Endodermal cell (in vitro differentiated cells): ENCODE measurements at regions not wholly inside any gene's neighbourhood (a gene's known extent, or its start where the extent isn't known, plus 50 kb on each side); places are given as distances from the start of the nearest gene placed in this dataset.
"Not testable (repeated sequence)": the region's sequence is repeated elsewhere in the genome, so short reads cannot be mapped to it uniquely, and the experiment has no call there.

Source experiments
- DNase-seq: peaks from one replicate; pipeline ENCODE4 v3.0.0-alpha.2; 2017
- H3K27ac ChIP-seq: 2 replicates; pipeline ENCODE4 v1.5.1; 2013; ENCODE audit warnings: mild to moderate bottlenecking, low read depth, low read length, moderate library complexity
- H3K27me3 ChIP-seq: 2 replicates; pipeline ENCODE4 v1.6.1; 2013; ENCODE audit warnings: mild to moderate bottlenecking, low read length, moderate library complexity; ENCODE audit not compliant: insufficient read depth, control insufficient read depth, poor library complexity, severe bottlenecking
- H3K36me3 ChIP-seq: 2 replicates; pipeline ENCODE4 v1.7.0; 2013; ENCODE audit warnings: mild to moderate bottlenecking, low read length, moderate library complexity; ENCODE audit not compliant: control insufficient read depth, insufficient read depth
- H3K4me1 ChIP-seq: one replicate; pipeline ENCODE4 v1.7.0; 2013; ENCODE audit warnings: low read length; ENCODE audit not compliant: control insufficient read depth, insufficient read depth
- H3K4me3 ChIP-seq: 2 replicates; pipeline ENCODE4 v1.5.1; 2013; ENCODE audit warnings: mild to moderate bottlenecking, low read length, moderate library complexity
- H3K9ac ChIP-seq: 2 replicates; pipeline ENCODE4 v1.6.1; 2013; ENCODE audit warnings: mild to moderate bottlenecking, low read length, moderate library complexity; ENCODE audit not compliant: poor library complexity, severe bottlenecking; ENCODE audit errors: extremely low read depth
- H3K9me3 ChIP-seq: 2 replicates; pipeline ENCODE4 v1.6.1; 2013; ENCODE audit warnings: mild to moderate bottlenecking, low read length, moderate library complexity; ENCODE audit not compliant: control insufficient read depth
- H3K27ac Mint-ChIP-seq: 2 replicates; pipeline ENCODE4 v1.8.0; 2020; ENCODE audit warnings: mixed read lengths
- H3K27me3 Mint-ChIP-seq: 2 replicates; pipeline ENCODE4 v1.8.0; 2021; ENCODE audit warnings: mild to moderate bottlenecking, mixed read lengths; ENCODE audit not compliant: insufficient read depth
- H3K36me3 Mint-ChIP-seq: 2 replicates; pipeline ENCODE4 v1.8.0; 2020; ENCODE audit warnings: low read depth, mixed read lengths
- H3K4me1 Mint-ChIP-seq: 2 replicates; pipeline ENCODE4 v1.8.0; 2020; ENCODE audit warnings: mixed read lengths
- H3K4me3 Mint-ChIP-seq: 2 replicates; pipeline ENCODE4 v1.8.0; 2020; ENCODE audit warnings: mild to moderate bottlenecking, moderate library complexity, mixed read lengths
- H3K9me3 Mint-ChIP-seq: 2 replicates; pipeline ENCODE4 v1.8.0; 2020; ENCODE audit warnings: mild to moderate bottlenecking, mixed read lengths
- WGBS, 2 experiments: methylation state at CpG; one replicate each; pipeline versions ENCODE4 v1.1.5 to v1.1.7; 2013; ENCODE audit warnings: missing lambda C conversion rate in 2 of 2, mixed read lengths in 1 of 2; ENCODE audit not compliant: insufficient coverage in 1 of 2, insufficient read length in 1 of 2; 5-methylcytosine and 5-hydroxymethylcytosine counted together
- TF ChIP-seq, protein P1 (sequence below): fragments of 200-600 bp; sonication (generic); conservative IDR thresholded peaks from 2 replicates; pipeline ENCODE4 v1.5.0; 2021; ENCODE audit warnings: antibody characterized with exemption, mild to moderate bottlenecking

DNA sequence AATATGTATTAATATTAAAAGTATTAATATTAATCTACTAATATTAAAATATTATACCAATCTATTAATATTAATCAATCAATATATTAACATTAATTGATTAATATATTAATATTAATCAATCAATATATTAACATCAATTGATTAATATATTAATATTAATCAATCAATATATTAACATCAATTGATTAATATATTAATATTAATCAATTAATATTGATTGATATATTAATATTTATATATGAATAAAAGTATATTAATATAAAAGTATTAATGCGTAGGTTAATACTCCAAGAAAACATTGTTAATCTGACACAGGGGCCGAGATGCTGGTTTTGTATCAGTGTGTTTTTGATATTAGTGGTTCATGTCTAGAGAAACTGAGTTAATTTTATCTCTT is 1430.1 kb upstream of the SEL1L start:
- Mint-ChIP-seq H3K4me1 (no peaks in the 10 kb centered on the region), H3K9me3 (no peaks in the 10 kb centered on the region), H3K27ac (no peak overlapping the region), H3K36me3 (no peaks in the 10 kb centered on the region), H3K4me3 (no peak overlapping the region), H3K27me3 (no peaks in the 10 kb centered on the region)
- Histone ChIP-seq H3K36me3 (no peaks in the 10 kb centered on the region), H3K9ac (no peak overlapping the region), H3K4me1 (no peaks in the 10 kb centered on the region), H3K4me3 (no peak overlapping the region), H3K27me3 (no peaks in the 10 kb centered on the region), H3K27ac (no peak overlapping the region), H3K9me3 (no peaks in the 10 kb centered on the region)
- WGBS, 2 experiments, result 88% methylated on average over 1 of the region's 2 CpGs; no CpG with 5 or more reads in 1 of the 2 experiments
- TF ChIP-seq, protein P1, sequence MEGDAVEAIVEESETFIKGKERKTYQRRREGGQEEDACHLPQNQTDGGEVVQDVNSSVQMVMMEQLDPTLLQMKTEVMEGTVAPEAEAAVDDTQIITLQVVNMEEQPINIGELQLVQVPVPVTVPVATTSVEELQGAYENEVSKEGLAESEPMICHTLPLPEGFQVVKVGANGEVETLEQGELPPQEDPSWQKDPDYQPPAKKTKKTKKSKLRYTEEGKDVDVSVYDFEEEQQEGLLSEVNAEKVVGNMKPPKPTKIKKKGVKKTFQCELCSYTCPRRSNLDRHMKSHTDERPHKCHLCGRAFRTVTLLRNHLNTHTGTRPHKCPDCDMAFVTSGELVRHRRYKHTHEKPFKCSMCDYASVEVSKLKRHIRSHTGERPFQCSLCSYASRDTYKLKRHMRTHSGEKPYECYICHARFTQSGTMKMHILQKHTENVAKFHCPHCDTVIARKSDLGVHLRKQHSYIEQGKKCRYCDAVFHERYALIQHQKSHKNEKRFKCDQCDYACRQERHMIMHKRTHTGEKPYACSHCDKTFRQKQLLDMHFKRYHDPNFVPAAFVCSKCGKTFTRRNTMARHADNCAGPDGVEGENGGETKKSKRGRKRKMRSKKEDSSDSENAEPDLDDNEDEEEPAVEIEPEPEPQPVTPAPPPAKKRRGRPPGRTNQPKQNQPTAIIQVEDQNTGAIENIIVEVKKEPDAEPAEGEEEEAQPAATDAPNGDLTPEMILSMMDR, result no peak
- DNase-seq, result no peak

DNA sequence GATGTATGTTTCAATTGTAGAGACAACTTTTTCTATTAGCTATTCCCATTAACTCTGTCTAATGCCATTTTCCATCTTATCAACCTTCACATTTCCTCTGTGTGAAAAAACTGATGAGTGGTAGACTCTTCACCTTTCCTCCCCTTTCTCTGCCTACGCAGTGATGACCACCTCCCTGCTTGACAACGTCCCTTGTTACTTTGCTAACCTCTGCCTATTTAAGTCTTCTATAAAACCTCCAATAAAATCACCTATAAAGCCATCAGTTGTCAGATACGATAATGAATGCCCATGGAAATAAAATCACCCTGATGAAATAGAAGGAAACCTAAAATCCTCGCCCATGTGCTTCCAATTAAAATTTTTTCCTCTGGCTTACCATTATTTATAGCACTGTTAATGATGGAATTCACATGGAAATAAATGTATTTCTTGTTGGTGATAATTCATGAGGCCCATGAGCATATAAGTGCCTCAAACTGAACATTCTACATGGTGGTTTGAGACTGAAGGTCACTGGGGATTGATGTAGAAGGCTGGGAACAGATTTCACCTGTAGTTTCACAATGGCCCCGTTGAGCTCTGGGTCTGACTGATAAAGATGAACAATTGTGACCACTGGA is 1454.0 kb upstream of the SEL1L start:
- H3K4me1 Mint-ChIP-seq, result no peaks in the 10 kb centered on the region
- no peaks in the 10 kb centered on the region for H3K36me3 Mint-ChIP-seq
- Histone ChIP-seq H3K4me1 (no peaks in the 10 kb centered on the region), H3K9ac (no peak overlapping the region), H3K36me3 (no peaks in the 10 kb centered on the region), H3K4me3 (no peak overlapping the region), H3K9me3 (no peaks in the 10 kb centered on the region), H3K27ac (no peak overlapping the region), H3K27me3 (no peaks in the 10 kb centered on the region)
- H3K27me3 Mint-ChIP-seq, result no peaks in the 10 kb centered on the region
- H3K27ac Mint-ChIP-seq, result no peak overlapping the region
- no peak overlapping the region for H3K4me3 Mint-ChIP-seq
- no peaks in the 10 kb centered on the region for H3K9me3 Mint-ChIP-seq
- TF ChIP-seq, protein P1, result no peak
- 87 to 90% methylated on average over 3 to 5 of the region's 5 CpGs for WGBS, 2 experiments
- DNase-seq, result no peak

DNA sequence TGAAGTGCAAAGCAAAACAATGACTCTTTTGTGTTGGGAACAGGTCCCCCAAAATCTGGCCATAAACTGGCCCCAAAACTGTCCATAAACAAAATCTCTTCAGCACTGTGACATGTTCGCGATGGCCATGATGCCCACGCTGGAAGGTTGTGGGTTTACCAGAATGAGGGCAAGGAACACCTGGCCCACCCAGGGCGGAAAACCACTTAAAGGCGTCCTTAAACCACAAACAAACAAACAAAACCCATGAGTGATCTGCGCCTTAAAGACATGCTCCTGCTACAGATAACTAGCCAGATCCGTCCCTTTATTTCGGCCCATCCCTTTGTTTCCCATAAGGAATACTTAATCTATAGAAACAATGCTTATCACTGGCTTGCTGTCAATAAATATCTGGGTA is 1460.9 kb upstream of the SEL1L start:
- 94% methylated on average over 8 of the region's 8 CpGs; no CpG with 5 or more reads in 1 of the 2 experiments for WGBS, 2 experiments
- not testable (repeated sequence) for H3K9ac ChIP-seq, H3K4me3 Mint-ChIP-seq, H3K36me3 Mint-ChIP-seq, H3K27me3 ChIP-seq, H3K9me3 Mint-ChIP-seq, H3K36me3 ChIP-seq, DNase-seq, H3K27ac Mint-ChIP-seq, H3K27ac ChIP-seq, H3K4me3 ChIP-seq, H3K4me1 ChIP-seq, H3K9me3 ChIP-seq, H3K27me3 Mint-ChIP-seq
- peaks cover 12% of the 10 kb centered on the region for H3K4me1 Mint-ChIP-seq

DNA sequence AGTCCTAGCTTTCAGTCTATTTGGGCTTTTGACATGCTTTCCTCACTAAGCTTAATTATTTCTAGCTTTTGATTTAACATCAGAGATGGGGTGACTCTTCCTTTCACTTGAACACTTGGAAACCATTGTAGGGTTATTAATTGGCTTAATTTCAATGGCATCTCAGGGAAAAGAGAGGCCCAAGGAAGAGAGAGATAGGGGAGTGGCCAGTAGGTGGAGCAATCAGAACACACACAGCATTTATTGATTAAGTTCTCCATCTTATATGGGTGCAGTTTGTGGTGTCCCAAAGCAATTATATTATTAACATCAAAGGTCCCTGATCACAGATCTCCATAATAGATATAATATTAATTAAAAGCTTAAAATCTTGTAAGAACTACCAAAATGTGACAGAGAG is 1466.1 kb upstream of the SEL1L start:
- TF ChIP-seq, protein P1, result peak; percentile 79
- Mint-ChIP-seq H3K27ac (no peak overlapping the region), H3K9me3 (no peaks in the 10 kb centered on the region), H3K27me3 (no peaks in the 10 kb centered on the region), H3K4me1 (peaks cover 15% of the 10 kb centered on the region), H3K4me3 (no peak overlapping the region), H3K36me3 (no peaks in the 10 kb centered on the region)
- Histone ChIP-seq H3K36me3 (no peaks in the 10 kb centered on the region), H3K27me3 (no peaks in the 10 kb centered on the region), H3K4me1 (no peaks in the 10 kb centered on the region), H3K9me3 (no peaks in the 10 kb centered on the region), H3K27ac (no peak overlapping the region), H3K9ac (no peak overlapping the region), H3K4me3 (no peak overlapping the region)
- DNase-seq, result peak; percentile 58
